Fibroblast of mammary gland (primary cell): ENCODE measurements at regions not wholly inside any gene's neighbourhood (a gene's known extent, or its start where the extent isn't known, plus 50 kb on each side); places are given as distances from the start of the nearest gene placed in this dataset.
A peak's percentile ranks its signal among the peaks of the same experiment; 100 is the strongest.

Experiments used
- DNase-seq: peaks from one replicate; pipeline ENCODE4 v3.0.0-alpha.2; 2010; ENCODE audit warnings: low read depth
- H3K4me3 ChIP-seq: 2 replicates; pipeline ENCODE4 v1.5.1; 2011; ENCODE audit warnings: low read depth, mild to moderate bottlenecking, low read length, moderate library complexity; ENCODE audit not compliant: control insufficient read depth
- CTCF ChIP-seq: conservative IDR thresholded peaks from 2 replicates; pipeline ENCODE4 v1.5.1; 2011; ENCODE audit warnings: low read depth, low read length, inconsistent platforms; ENCODE audit not compliant: control insufficient read depth, insufficient read depth

- no peak overlapping the region for H3K4me3 ChIP-seq
- DNase-seq = no peak
- no peak for TF ChIP-seq CTCF
Measured at GRCh38 chr3:67870477-67870876, 216.1 kb upstream of the SUCLG2 start.

GRCh38 chr3:67866571-67866970 lies 212.2 kb upstream of the SUCLG2 start:
- H3K4me3 ChIP-seq = no peak overlapping the region
- no peak for DNase-seq
- TF ChIP-seq CTCF = no peak

- no peak for DNase-seq
- no peak for TF ChIP-seq CTCF
- no peak overlapping the region for H3K4me3 ChIP-seq
Measured at GRCh38 chr3:67864587-67865183, 210.3 kb upstream of the SUCLG2 start.

GRCh38 chr3:67863869-67864268 lies 209.5 kb upstream of the SUCLG2 start:
- peak; percentile 1 for DNase-seq
- H3K4me3 ChIP-seq = no peak overlapping the region
- peak; percentile 1 for TF ChIP-seq CTCF

GRCh38 chr3:67860429-67860828 lies 206.0 kb upstream of the SUCLG2 start:
- no peak for DNase-seq
- TF ChIP-seq CTCF = no peak
- H3K4me3 ChIP-seq = no peak overlapping the region

GRCh38 chr3:67858492-67858891 lies 204.1 kb upstream of the SUCLG2 start:
- DNase-seq = no peak
- no peak overlapping the region for H3K4me3 ChIP-seq
- no peak for TF ChIP-seq CTCF

- TF ChIP-seq CTCF = no peak
- no peak overlapping the region for H3K4me3 ChIP-seq
- DNase-seq = no peak
Measured at GRCh38 chr3:67856718-67857117, 202.3 kb upstream of the SUCLG2 start.
